Daoy (cell line): ENCODE measurements at regions not wholly inside any gene's neighbourhood (a gene's known extent, or its start where the extent isn't known, plus 50 kb on each side); places are given as distances from the start of the nearest gene placed in this dataset.

ENCODE experiments used
- DNase-seq: peaks from one replicate; pipeline ENCODE4 v3.0.0-alpha.2; 2015; ENCODE audit warnings: low read depth

DNA sequence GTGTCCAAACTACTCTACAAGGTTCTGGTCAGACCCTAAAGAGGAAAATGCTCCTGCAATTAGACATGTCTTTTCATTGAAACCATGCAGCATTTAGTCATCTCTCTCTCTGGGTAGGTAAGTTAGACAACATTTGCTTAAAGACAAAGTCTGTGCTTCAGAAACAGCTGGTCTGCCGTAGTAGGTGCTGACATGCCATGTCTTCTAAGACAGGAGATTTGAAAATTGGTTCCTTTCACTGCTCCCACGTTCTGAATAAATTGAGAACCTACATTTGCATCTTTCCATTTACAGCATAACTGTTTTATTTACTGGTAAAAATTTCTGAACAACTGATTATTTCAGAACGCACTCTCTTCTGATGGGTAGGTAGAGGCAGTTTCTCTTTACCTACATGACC, 494.0 kb downstream of the EFNB2 start:
- DNase-seq, result no peak

DNA sequence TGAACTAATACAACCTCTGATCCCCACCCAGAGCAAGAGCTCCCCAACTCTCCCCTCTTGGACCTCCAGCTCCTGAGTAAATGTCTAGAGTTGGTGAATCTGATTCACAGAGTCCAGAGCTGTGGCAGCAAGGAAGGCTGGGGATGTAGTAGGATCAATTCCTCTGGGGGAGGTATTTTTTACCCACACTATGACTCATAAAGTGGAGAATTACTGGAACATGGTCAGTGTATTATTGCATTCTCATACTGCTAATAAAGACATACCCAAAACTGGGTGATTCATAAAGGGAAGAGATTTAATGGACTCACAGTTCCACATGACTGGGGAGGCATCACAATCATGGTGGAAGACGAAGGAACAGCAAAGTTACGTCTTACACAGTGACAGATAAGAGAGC, 496.7 kb downstream of the EFNB2 start:
- peak; percentile 42 for DNase-seq

DNA sequence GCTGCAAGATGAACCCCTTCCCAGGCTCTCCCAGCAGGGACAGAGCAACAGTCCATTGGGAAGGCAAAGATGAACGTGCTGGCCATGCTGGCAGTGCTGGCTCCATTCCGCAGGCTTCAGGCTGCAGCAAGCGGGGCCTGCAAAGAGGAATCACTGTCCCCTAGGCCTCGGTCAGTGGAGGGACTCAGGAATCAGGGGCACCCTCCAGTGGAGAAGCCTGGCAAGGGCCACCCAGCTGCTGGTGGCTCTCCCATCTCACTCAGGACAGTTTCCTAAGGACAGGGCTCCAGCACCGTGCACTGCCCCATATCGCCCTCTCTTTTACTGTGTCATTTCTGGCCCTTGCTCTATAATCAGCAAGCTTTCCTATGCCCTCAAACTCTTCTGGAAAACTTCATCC, 498.6 kb downstream of the EFNB2 start:
- peak; percentile 13 for DNase-seq

DNA sequence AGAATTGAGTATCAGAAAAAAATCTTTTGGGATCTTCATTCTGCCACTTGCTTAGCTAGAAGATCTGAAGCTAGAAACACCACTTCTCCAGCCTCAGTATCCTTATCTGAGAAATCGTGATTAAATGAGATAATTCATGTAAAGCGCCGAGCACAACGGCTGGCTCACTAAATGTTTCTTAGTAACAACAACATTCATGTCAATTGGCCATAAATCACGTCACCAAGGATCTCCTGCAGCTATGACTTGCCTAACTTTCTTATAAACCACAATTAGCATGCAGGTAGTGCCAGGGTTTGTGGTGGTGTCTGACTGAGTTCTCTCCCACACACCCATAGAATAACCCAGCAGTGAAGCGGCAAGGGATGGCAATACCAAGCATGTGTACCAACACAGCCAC, 501.3 kb downstream of the EFNB2 start:
- DNase-seq, result peak; percentile 69

DNA sequence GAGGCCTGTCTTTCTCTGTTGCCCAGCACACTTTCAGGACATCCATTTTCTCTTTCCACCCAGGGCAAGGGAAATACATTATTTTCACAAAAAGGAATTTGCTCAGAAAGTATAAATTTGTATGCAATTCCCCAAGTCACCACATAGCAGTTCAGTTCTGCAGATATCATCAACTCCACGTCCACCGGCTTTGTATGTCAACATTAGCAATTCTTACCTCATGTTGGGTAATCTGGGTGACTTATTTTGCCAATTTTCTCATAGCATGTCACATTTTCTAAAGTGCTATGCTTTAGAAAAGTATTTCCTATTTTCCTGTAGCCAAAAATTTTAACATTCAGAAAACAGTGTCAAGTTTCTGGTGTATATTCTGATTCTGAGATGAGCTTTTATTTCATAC, 501.8 kb downstream of the EFNB2 start:
- DNase-seq, result peak; percentile 23

DNA sequence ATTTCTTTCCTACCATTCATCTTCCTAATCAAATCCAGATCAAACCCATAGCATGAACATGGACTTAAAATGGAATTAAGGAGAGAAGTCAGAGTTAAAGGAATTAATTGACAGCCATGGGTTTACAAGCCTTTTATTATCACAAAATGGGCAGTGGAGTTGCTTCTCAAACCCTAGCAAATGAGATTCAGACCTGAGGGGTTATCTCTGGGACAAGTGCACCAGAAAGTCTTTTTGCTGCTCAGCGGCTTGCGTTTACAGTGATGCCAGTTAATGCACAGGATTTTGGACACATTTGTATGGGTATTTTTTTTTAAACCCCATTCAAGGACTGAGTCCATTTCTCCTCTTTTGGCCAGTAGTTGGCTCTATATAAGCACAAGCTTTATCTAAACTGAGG, 503.0 kb downstream of the EFNB2 start:
- no peak for DNase-seq

DNA sequence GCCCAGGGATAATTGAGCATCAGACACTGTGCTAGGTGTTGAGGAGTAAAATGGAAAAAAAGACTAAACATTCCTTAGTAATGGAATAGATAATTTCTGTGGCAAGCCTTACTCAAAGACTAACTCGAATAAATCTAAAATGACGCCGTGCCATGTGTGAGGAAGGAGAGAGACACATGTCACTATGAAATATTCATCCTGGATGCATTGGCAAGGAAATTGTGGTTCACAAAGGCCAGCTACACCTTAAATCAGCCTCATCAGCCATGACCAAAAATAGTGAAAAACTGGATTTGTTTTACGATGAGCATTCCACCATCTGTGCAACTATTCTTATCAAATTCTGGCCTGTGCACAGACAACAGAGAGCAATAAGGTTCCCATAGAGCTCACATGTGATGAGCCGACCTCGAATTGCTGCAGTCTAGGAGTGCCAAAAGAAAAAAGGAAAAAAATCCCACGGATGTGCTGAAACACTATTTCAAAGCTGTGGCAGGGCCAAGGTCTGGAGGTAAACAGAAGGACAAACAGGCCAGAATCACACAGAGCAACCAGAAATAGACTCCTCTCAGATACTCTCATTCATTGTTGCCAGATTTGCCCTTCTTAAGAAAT, 505.7 kb downstream of the EFNB2 start:
- DNase-seq, result no peak

DNA sequence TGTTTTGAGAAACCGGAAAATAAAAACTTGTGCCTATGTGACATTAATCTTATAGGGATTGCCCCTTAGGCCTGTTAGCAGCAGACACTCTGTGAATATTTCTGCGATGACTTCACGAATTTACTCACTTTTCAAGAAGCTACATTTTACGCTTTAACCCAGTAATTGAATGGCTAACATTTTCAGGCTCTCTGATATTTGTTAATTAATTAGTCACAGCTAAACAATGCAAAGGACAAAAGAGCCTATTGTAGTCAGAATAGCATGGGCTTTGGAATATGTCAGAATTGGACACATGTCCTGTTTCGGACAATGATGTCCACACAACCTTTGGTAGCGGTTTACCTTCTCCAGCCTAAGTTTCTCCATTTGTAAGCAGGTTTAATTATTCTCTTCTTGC, 506.6 kb downstream of the EFNB2 start:
- DNase-seq, result no peak

DNA sequence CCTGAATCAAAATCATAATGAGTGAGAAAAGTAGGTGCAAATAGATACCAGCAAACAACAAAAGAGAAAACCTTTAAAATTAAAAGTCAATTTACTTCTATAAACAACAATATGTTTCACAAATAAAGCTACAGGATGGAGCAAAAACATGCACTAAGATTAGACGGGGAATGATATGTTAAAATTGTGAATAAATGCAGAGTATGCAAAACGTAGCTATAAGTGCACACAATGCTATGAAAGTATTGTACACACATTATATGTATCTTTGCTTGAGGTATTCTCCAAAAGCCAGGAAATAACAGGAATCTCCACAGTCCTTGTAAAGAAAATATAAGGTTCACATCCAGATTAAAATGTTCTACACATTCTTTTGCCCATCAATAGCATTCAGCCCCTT, 523.9 kb downstream of the EFNB2 start:
- no peak for DNase-seq

DNA sequence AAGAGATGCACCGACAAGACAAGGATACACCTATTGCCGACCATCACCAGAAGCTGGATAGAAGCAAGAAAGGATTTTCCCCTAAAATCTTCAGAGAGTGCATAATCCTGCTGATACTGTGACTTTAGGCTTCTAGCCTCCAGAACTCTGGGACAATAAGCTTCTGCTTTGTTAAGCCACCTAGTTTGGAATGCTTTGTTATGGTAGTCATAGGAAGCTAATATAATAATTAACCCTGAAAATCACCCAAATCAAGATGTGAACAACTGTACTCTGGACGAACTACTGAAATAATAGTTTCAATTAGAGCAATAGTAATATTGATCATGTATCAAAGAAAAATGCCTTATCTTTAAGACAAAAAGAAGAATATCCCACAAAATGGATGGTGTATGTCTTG, 524.6 kb downstream of the EFNB2 start:
- no peak for DNase-seq

DNA sequence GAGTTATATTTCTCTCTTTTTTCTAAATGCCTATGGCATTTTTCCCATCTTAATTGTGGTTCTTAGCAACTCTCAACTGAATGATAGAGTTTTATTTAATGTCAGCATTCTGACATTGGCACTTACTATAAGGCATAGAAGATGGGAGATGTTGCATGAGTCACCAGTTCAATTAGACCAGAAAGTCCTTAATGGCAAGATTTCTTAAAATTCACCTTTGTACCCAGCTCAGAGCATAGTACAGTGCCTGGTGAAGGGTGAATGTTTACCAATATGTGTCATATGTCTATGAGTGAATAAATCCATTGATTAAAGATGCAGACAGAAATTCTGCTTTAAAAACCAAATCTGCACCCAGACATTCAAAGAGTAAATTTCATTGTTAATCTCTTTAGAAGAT, 526.9 kb downstream of the EFNB2 start:
- no peak for DNase-seq

DNA sequence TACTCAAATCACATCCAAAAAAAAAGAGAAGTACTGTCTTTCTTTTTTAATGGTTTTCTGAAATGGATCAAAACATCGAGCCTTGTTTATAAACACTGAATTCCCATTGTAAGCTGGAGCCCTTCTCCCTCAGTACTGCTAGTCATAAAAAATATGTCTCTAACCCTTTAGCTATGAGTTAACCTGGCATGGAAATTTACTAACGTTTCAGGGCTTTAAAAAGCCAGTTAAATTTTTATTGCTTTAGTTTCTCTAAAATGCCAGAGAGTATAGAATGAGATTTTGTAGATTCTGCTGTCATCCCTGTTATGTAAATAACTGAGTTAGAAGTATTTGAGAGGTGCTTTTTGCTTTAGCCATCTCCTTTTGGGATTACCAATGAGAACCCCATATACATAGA, 528.3 kb downstream of the EFNB2 start:
- no peak for DNase-seq

DNA sequence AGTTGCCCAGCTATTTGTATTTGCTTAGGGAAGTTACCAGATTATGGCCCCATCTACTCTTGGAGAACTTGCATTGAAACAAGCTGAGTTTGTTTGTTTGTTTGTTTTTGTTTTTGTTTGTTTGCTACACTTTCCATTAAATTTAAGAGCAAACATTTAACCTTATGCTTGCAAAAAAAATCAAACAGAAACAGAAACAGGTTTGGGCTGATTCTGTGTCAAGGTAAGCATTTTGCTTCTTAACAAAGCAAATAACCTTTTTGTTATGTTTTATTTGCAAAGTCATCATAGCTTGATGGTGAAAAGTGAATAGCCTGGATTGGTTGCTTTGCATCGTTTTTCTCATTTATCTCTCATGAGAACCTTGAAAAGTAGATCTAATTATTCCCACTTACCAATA, 531.8 kb downstream of the EFNB2 start:
- DNase-seq, result no peak

DNA sequence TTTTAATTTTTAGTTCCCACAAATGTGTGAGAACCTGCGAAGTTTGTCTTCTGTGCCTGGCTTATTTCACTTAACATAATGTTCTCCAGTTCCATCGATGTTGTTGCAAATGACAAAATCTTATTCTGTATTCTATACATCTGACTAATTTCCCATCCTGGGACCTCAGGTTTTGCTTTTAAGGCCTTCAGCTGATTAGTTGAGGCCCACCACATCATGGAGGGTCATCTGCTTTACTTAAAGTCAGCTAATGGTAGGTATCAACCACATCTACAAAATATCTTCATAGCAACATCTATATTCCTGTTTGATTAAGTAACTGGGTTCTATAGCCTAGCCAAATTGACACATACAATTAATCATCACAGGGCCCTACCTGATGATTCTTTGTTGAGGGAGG, 534.0 kb downstream of the EFNB2 start:
- no peak for DNase-seq

DNA sequence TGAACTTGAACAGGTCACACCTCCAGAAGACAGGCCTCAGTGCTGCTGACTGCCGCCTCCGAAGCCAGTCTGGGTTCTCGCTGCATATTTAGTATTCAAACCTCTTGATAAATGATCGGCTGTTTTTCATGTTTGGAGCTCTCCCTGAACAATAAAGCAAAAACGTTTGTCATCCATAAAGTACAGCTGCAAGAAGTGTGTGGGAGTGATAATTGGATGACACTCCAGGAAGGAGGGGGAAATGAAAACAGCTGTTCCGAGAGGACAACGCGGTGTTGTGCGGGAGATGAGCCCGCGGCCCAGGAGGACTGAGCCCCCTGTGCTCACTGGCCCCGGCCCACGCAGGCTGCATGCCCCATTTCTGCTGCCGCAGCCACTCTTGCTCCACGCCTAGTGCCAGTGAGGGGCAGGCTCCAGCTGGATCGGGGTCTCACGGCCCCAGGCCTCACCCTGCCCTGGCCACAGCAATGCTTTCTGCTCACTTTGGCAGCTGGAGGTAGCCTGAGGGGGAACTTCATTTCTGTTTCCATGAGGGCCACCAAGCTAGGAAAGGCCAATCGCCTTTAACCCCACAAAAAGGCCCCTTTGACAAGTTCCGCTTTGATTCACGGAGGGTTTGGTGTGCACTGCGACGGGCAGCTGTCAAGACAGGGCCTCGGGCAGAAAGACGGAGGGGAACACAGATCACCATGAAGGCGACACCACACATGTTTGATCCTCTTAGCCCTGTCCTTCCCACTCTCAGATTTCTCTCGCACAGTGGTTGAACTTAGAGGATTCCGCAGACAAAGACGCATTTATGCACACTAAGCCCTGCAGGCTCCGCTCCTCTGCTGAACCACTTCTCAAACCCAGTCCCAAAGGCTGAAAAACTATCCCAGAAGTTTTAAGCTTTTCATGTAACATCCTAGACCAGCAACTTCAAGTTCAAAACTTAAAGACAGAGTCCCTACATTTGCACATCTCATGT, 537.6 kb downstream of the EFNB2 start:
- no peak for DNase-seq

DNA sequence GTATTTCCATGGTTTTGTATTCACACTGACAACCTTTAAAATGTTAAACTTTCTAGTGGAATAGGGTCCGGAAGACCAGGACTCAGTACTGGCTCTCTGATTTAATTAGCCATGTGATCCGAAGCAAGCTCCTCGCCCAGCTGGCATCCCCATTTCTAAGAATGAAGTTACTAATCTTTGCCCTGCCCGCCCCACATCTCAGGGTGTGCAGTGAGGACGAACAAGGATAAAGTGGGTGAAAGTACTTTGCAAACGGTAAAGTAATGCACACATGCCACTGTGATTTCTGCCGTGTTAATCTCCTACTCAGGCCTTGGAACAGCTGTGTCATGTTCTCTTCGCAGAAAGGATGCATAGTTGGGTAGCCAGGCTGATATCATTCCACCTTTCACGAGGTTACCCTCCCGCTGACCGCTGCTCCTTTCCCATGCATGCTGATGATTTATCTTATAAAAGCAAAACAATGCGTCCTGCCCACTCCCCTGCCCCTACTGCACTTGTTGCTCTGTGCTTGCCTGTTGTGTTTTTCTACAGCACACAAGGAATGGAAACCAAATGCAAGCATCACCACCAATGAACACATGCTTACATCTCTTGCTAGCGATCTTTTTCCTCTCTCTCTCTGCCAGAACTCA, 539.0 kb downstream of the EFNB2 start:
- no peak for DNase-seq

DNA sequence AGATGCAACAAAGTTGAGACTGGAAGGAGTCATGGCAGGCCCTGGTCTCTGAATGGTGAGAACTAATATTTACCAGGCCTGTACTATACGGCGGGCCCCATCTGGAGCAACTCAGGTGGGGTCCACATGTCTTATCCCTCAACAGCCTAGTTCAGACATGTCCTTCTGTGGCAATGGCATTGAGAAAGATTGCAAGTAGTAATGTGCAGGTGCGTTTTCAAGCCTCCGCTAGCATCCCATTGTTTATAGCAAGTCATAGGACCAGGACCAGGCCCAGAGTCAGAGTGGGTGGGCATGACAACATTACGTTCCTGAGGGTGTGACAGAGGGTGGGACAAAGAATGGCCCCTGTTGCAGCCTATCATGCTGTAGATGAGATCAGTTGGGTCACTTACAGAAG, 541.1 kb downstream of the EFNB2 start:
- no peak for DNase-seq

DNA sequence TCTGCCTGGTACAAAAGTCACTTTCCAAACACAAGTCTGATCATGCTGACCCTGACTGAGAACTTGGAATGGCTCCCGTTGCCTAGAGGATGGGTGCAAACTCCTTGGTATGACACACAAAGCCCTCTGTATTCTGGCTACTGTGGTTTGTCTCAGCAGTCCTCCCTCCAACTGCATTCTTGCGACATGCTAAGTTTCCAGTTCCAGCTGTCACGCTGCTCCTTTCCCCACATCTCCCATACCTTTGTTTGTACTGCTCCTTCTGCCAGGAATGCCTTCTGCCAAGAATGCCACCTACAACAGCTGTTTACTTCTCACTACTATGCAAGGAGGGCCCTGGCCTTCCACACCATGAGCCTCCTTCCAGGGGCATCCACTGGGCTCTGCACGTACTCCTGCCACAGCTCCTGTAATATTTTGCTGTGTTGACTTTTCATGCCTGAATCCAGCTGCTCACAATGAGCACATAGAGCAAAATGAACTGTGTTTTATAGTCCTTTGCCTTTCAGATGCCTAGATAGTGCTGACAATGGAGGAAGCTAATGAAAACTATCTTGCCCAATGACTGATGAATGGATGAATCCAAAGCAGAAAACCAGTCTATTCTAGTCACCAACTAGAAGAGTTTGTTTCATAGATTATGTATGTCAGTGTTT, 543.7 kb downstream of the EFNB2 start:
- DNase-seq, result peak; percentile 66

DNA sequence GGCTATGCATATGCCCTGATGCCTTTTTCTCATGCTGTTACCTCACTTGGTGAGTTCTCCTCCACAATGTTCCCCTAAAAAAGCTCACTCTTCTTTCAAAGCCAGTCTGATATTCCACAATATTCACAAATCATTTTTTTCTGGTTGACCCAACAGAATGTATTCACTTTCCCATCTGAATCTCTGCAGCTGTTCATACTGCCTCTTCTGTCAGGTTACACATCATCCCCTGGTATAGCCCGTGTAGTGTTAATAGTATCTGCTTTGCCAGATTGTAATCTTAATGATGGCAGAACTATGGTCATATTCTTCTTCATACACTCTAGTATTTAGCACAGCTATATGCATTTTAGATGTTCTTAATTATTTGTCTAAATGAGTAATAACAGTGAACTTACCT, 544.3 kb downstream of the EFNB2 start:
- no peak for DNase-seq

DNA sequence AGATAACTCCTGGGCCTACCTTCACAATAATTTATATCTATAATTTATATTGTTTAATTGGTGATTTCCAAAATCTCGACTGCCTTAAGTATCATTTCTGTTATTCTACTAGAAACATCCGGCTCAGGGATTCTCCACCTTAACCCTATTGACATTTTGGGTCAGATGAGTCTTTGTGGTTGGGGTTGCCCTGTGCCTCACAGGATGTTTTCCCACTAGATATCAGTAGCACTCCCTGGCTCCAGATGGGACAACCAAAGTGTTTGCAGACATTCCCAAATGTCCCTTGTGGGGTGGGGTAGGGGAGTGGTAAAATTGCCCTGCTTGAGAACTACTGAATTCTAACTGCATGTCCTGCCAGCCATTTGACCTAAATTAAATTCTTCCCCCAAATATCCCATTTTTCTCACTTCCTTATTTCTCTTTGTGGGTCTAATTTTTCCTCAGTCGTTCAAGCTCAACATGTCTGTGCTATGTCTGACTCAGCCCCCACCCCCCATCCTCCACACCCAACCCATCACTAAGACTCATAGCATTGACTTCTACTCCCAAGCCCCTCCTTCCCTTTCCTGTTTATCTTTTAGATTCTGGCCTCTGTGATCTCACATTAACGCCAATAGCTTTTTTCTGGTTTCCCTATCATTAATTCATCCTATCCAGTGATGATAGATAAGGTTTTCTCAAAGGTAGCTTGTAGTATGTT, 545.1 kb downstream of the EFNB2 start:
- peak; percentile 65 for DNase-seq

DNA sequence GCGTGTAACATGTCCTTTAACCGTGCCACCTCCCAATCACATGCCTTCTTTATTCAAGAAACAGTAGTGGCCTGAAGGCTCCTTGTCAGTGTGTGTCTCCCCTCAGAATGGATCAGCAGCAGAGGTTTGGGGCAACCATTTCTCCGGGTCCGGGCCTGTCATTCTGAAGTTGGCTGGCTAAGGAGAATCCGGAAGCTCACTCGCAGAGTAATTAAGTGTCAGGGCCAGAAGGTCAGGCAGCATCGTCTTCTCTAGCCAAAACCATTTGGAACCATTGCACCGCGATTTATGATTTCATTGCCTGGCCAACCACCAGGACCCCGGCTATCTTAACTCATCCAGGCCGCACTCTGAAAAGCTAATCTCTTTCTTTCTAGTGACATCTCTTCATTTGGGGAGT, 550.8 kb downstream of the EFNB2 start:
- DNase-seq, result no peak

DNA sequence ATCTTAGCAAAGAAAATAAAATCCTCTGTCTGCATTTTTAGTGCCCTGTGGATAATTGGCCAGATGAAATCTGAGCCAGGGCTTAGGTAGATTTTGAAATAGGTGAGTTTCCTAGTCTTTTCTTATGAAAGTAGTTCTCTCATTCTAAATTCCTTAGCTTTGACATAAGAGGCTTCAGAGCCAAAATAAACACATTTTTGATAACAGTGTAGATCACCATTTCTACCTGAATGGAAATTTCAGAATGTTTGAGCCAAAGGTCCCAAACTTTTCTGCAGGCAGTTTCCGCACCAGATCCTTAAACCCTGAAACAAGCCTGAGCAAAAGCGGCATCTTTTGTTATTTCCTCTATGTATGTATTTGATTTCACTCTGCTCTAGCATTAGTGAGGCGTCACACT, 551.2 kb downstream of the EFNB2 start:
- no peak for DNase-seq
